Right forelimb (tissue), 1 donor: ENCODE measurements at regions not wholly inside any gene's neighbourhood (a gene's known extent, or its start where the extent isn't known, plus 50 kb on each side); places are given as distances from the start of the nearest gene placed in this dataset.
"Not testable (repeated sequence)": the region's sequence is repeated elsewhere in the genome, so short reads cannot be mapped to it uniquely, and the experiment has no call there.

ENCODE experiments used
- DNase-seq: peaks from one replicate; pipeline ENCODE4 v3.0.0-alpha.2; 2018

GRCh38 chr22:47504962-47505361 lies 742.5 kb downstream of the TBC1D22A start:
- DNase-seq = no peak

DNA sequence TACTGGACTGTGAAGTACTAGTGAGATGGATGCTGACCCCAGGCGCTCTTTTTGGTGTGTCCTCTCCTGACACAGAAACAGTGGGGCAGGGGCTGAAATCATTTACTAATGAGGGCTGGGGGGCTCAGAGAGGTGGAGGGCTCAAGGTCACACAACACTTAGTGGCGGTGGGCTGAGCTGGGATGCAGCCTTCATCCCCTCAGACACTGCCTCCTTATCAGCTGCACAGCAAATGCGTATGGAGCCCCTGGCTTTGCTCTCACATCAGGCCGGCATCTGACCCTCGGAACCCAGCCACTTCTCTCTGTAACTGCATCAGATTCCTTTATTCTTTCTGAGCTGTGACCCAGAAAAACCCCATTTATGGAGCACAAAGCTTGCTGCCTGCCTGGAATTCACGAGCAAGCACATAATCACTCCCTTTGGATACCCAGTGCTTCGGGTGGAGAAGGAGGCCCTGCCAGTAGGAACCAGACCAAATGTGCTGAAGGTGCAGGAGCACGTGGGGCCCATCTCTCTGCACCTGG lies 736.6 kb downstream of the TBC1D22A start:
- no peak for DNase-seq

DNA sequence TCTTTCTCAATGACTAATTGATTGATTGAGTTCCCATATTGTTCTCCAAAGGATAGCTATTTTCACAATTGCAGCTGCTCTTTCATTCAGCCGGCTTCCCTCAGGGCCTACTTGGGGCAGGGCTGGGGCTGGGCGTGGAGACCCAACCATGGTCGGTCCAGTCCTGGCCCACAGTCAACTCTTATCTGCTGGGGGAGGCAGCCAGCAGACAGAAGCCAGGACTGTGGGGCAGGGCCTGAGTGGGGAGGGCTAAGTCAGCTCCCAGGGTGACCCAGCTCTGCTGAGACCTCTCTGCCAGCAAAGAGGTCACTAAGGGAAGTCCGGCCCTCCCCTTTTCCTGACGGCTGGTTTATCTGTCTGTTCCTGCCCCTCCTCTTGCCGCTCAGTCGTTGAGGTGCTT lies 735.2 kb downstream of the TBC1D22A start:
- no peak for DNase-seq

- DNase-seq = no peak
Measured at GRCh38 chr22:47495110-47495509, 732.7 kb downstream of the TBC1D22A start.

GRCh38 chr22:47488131-47488530 lies 725.7 kb downstream of the TBC1D22A start:
- not testable (repeated sequence) for DNase-seq

GRCh38 chr22:47486569-47487312 lies 724.3 kb downstream of the TBC1D22A start:
- DNase-seq = no peak

DNA sequence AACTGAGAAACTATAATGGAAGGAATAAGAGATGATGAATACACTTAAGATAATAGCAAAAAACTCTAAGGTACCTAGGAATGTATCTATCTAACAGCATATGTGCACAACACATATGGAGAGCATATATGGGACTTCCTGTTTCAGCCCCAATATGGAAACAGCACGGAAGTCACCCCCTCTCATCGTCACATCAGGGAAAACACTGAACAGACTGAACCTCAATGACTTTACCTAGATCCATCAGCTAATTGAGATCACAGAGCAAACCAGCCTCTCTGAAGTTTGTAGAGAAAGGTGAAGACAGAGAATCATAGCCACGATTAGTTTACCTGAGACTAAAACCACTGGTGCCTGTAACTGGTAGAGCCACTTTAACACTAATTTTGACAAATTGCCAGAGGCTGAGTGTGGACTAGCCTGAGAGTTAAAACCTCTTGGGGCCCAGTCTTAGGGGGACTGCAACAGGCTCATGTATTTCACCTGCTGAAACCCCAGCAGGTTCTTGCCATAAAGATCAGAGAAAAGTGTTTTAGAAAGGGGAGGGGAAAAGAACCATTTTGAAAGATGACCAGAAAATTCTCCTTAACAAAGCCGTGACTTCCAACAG lies 722.6 kb downstream of the TBC1D22A start:
- no peak for DNase-seq

- no peak for DNase-seq
Measured at GRCh38 chr22:47476231-47476630, 713.8 kb downstream of the TBC1D22A start.

DNA sequence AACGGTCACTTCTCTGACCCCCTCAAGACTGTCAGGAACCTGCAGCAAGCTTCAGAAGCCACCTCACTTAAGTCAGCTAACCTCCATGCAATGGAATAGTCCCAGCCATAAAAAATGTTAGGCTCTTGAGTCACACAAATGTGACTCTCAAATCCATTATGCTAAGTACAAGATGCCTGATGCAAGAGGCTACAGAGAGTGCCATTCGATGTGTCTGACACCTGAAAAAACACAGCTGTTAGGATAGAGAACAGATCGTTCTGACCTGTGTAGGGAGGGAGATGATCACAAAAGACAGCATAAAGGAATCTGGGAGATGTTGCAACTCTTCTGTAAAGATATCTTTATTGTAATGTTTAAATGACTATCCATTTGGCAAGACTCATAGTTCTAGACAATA lies 712.4 kb downstream of the TBC1D22A start:
- no peak for DNase-seq

- no peak for DNase-seq
Measured at GRCh38 chr22:47474464-47474863, 712.0 kb downstream of the TBC1D22A start.

DNA sequence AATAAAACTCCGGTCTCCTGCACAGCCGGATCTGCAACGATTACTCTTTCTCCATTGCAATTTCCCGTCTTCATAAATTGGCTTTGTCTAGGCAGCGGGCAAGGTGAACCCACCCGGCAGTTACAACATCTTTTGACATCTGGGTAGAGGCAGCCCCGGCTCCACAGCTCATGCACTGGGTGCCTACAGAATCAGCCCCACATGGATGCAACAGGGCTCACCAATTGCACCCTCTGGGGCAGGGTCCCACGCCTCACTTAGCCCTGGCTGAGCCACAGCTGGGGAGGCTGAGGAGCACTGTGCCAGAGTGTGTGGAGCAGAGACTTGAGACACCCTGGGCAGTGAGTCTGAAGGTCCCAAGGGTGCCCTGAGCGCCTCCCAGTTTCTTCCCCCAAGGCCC lies 710.2 kb downstream of the TBC1D22A start:
- no peak for DNase-seq

DNA sequence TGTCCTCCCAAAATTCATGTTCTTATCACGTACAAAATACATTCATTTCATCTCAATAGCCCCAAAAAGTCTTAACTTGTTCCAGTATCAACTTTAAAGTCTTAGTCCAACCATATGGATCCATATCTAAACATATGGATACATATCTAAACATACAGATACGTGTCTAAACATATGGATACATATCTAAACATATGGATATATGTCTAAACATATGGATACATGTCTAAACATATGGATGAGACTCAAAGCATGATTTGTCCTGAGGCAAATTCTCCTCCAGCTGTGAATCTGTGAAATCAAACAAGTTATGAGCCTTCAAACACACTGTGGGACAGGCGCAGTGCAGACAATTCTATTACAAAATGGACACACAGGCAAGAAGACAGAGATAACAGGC lies 709.0 kb downstream of the TBC1D22A start:
- DNase-seq = no peak

DNA sequence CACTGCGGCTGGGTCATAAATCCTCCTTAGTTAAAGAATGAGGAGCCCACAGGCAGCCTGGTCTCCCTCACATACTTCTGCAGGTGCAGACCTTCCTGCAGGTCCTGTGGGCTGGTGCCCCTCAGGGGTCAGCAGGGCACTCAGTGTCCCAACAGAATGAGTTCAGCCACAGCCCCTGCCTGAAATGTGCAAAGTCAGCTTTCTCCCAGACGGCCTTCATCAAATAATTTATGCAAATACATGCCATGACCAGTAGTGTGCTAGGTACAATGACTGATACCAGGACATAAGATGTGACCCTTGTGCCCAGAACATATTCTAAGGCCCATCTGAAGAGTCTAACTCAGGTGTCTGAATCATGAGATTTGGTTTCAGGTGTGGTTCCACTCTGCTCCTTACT lies 703.4 kb downstream of the TBC1D22A start:
- DNase-seq = no peak

GRCh38 chr22:47465222-47465621 lies 702.8 kb downstream of the TBC1D22A start:
- DNase-seq = no peak

DNA sequence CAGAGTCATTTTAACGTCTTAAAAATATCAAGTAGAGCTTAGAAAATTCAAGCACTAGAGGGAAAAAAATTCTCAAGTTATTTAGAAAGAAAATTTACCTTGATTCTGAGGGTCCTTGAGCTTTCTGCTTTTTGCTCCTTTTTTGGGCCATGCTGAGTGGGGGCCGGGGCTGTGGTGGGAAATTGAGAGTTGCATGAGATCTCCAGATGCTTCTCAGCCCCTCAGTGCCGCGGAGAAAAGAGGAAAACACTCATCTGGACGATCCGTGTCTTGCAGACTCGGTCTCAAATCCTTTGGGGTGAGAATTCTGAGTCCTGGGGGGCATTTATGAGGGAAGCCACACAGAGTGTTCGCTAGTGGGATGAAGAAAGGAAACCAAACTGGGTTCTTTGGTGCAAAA lies 700.8 kb downstream of the TBC1D22A start:
- no peak for DNase-seq

DNA sequence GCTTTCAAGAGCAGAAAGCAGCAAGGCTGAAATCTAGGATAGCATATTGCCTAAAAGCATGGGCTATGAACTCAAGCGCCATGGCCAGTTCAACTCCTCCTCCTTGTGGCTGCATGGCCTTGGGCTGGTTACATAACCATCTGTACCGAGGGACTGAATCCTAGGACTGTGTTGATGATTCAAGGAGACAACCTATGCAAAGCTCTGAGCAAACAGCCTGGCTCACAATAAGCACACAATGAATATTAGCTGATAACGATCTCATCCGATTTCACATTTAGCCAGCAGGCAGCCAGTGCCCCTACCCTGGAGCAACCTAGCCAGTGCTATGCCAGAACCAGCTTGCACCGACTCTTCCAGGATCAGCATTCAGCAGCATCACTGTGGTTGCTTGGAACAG lies 698.4 kb downstream of the TBC1D22A start:
- no peak for DNase-seq

DNA sequence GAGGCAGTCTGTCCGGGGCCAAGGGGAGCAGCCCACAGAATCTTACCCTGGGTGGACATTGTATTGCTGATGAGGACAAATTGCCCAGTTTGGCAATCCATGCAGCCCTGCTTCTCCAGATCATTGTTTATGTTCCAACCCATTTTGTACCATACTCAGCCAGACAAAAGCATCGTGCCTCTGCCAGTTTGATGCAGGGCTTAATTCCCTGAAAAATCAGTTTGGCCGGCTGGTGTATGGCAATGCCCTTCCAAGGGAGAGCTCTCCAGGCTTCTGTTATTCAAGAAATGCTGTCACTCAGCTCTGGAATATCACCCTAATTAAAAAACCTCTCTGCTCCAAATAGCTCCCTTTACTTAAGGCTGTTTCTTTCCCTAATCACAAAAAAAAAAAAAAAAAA lies 697.7 kb downstream of the TBC1D22A start:
- DNase-seq = no peak

DNA sequence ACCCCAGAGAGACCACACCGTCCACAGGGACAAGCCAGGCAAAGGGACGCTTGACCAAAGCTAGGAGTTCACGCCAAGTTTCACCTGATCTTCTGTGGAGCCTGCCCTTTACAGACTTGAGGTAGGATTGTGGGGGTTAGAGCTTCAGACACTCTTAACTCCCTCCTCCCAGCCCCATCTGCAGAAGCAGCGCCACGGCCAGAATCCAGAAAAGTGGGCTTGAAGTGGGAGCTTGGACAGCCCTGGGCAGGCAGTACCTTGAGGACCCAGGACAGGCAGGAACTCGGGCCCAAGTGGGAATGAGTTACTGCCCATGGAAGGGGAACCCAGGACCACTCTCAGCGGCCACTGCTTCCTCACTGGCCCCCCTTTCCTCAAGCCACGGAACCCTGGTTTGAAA lies 695.9 kb downstream of the TBC1D22A start:
- no peak for DNase-seq

GRCh38 chr22:47457509-47458300 lies 695.3 kb downstream of the TBC1D22A start:
- no peak for DNase-seq

GRCh38 chr22:47457021-47457420 lies 694.6 kb downstream of the TBC1D22A start:
- no peak for DNase-seq

DNA sequence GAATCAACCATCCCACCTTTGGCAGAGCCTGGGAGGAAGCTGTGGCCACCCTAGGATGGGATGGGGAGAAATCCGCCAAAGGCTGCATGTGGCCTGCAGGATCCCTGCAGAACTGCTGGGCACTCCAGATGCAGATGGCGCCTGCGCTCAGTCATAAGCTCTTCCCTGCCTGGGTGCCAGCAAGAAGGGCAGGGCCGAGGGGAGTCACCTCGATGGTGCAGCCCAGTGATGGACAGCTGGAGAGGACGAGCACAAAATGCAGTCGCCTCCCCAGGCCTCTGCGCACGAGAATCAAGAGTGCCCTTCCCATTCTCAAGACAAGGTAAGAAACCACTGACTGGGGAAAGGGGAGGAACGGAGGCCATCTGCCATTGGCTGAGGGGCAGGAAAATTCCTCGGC lies 693.6 kb downstream of the TBC1D22A start:
- no peak for DNase-seq

GRCh38 chr22:47453049-47453448 lies 690.6 kb downstream of the TBC1D22A start:
- DNase-seq = no peak

GRCh38 chr22:47452184-47452583 lies 689.7 kb downstream of the TBC1D22A start:
- no peak for DNase-seq
